GM13976 (cell line): ENCODE measurements at regions not wholly inside any gene's neighbourhood (a gene's known extent, or its start where the extent isn't known, plus 50 kb on each side); places are given as distances from the start of the nearest gene placed in this dataset.
"Not testable (repeated sequence)": the region's sequence is repeated elsewhere in the genome, so short reads cannot be mapped to it uniquely, and the experiment has no call there.

Experiments
- DNase-seq: peaks from one replicate; pipeline ENCODE4 v3.0.0; 2012; ENCODE audit warnings: low spot score
- CTCF ChIP-seq: IDR thresholded peaks from 2 replicates; pipeline ENCODE4 v1.5.1; 2012; ENCODE audit warnings: borderline replicate concordance, mild to moderate bottlenecking; ENCODE audit not compliant: insufficient read depth; ENCODE audit errors: extremely low read depth, missing control alignments, control extremely low read depth
- in situ Hi-C: fragments of 300-500 bp; cut with MboI; formaldehyde crosslinking; loops from one replicate; pipeline ENCODE4 v1.12.0; 2022; ENCODE audit warnings: low sequenced_read_pairs, mixed read lengths, inconsistent platforms; ENCODE audit not compliant: unreplicated experiment

- in situ Hi-C loops: no loop called here
- TF ChIP-seq CTCF: no peak
- DNase-seq: no peak
Observed at GRCh38 chr13:44309794-44310757, 63.5 kb upstream of the SERP2 start.

- in situ Hi-C loops: no loop called here
Observed at GRCh38 chr13:44311011-44311780, 62.4 kb upstream of the SERP2 start.

GRCh38 chr13:44312131-44312530 lies 61.5 kb upstream of the SERP2 start:
- in situ Hi-C loops: no loop called here
- no peak for DNase-seq
- no peak for TF ChIP-seq CTCF

More at GRCh38 chr13:44311011-44311780, 62.4 kb upstream of the SERP2 start:
- no peak for DNase-seq
- TF ChIP-seq CTCF: no peak

- TF ChIP-seq CTCF: no peak
- in situ Hi-C loops: no loop called here
Observed at GRCh38 chr13:44312834-44313551, 60.6 kb upstream of the SERP2 start.

GRCh38 chr13:44313674-44314073 lies 60.0 kb upstream of the SERP2 start:
- DNase-seq: no peak
- in situ Hi-C loops: no loop called here
- no peak for TF ChIP-seq CTCF

More at GRCh38 chr13:44312834-44313551, 60.6 kb upstream of the SERP2 start:
- no peak for DNase-seq

GRCh38 chr13:44314160-44314559 lies 59.5 kb upstream of the SERP2 start:
- in situ Hi-C loops, DNase-seq: not testable (repeated sequence)
